Thymus (tissue), 11 donors: ENCODE measurements at regions not wholly inside any gene's neighbourhood (a gene's known extent, or its start where the extent isn't known, plus 50 kb on each side); places are given as distances from the start of the nearest gene placed in this dataset.

Experiments
- DNase-seq, 9 donors: peaks; one replicate each; pipeline ENCODE4 v3.0.0-alpha.2; 2013; ENCODE audit warnings: low spot score in 9 of 9, low read depth in 6 of 9, missing footprints in 1 of 9
- H3K27ac ChIP-seq, 2 donors: one replicate each; pipeline ENCODE4 v1.5.1; 2013; ENCODE audit warnings: control low read depth in 1 of 2, low read depth in 1 of 2, low read length in 1 of 2, mild to moderate bottlenecking in 1 of 2, moderate library complexity in 1 of 2
- H3K27me3 ChIP-seq, 2 donors: one replicate each; pipeline ENCODE4 v1.5.1; 2013; ENCODE audit warnings: low read length in 1 of 2; ENCODE audit not compliant: control insufficient read depth in 2 of 2, insufficient read depth in 1 of 2
- H3K36me3 ChIP-seq, 2 donors: one replicate each; pipeline ENCODE4 v1.5.1; 2013; ENCODE audit warnings: low read length in 1 of 2, mild to moderate bottlenecking in 1 of 2, moderate library complexity in 1 of 2; ENCODE audit not compliant: control insufficient read depth in 2 of 2, insufficient read depth in 2 of 2
- H3K4me1 ChIP-seq, 2 donors: one replicate each; pipeline ENCODE4 v1.5.1; 2013; ENCODE audit warnings: low read length in 2 of 2; ENCODE audit not compliant: control insufficient read depth in 2 of 2, insufficient read depth in 2 of 2
- H3K4me3 ChIP-seq, 2 donors: one replicate each; pipeline ENCODE4 v1.5.1; 2013; ENCODE audit warnings: low read length in 2 of 2, control low read depth in 1 of 2, mild to moderate bottlenecking in 1 of 2
- H3K9me3 ChIP-seq, 2 donors: one replicate each; pipeline ENCODE4 v1.5.1; 2013; ENCODE audit warnings: low read length in 1 of 2, mild to moderate bottlenecking in 1 of 2; ENCODE audit not compliant: control insufficient read depth in 2 of 2, insufficient read depth in 1 of 2
- WGBS: extraction: QIAGEN DNeasy Blood & Tissue Kit; methylation state at CpG from one replicate; pipeline ENCODE4 v1.1.7; 2013; 5-methylcytosine and 5-hydroxymethylcytosine counted together
- donor health status: healthy.

GRCh38 chrX:110852180-110852579, 56.6 kb upstream of the CHRDL1 start:
- peak in 2 of 9 donors; percentile 8 to 12 for DNase-seq
- no peak overlapping the region for H3K27ac ChIP-seq
- WGBS = 80% methylated on average over 4 of the region's 4 CpGs

GRCh38 chrX:110851780-110852179, 56.2 kb upstream of the CHRDL1 start:
- Histone ChIP-seq H3K27ac (no peak overlapping the region), H3K36me3 (no peaks in the 10 kb centered on the region)
- 77% methylated on average over 4 of the region's 4 CpGs for WGBS

More at GRCh38 chrX:110852180-110852579, 56.6 kb upstream of the CHRDL1 start:
- Histone ChIP-seq H3K27me3 (no peaks in the 10 kb centered on the region), H3K4me1 (no peaks in the 10 kb centered on the region), H3K9me3 (no peaks in the 10 kb centered on the region), H3K4me3 (no peak overlapping the region), H3K36me3 (no peaks in the 10 kb centered on the region)

GRCh38 chrX:110847334-110847733, 51.7 kb upstream of the CHRDL1 start:
- Histone ChIP-seq H3K27ac (no peak overlapping the region), H3K9me3 (no peaks in the 10 kb centered on the region), H3K36me3 (no peaks in the 10 kb centered on the region), H3K4me1 (no peaks in the 10 kb centered on the region), H3K4me3 (no peak overlapping the region), H3K27me3 (no peaks in the 10 kb centered on the region)
- DNase-seq = peak; percentile 18 to 79 (median 41)
- WGBS = 11% methylated on average over 5 of the region's 5 CpGs

More at GRCh38 chrX:110851780-110852179, 56.2 kb upstream of the CHRDL1 start:
- no peaks in the 10 kb centered on the region for H3K4me1 ChIP-seq
- no peak overlapping the region for H3K4me3 ChIP-seq
- DNase-seq = no peak
- H3K9me3 ChIP-seq = no peaks in the 10 kb centered on the region
- no peaks in the 10 kb centered on the region for H3K27me3 ChIP-seq

- Histone ChIP-seq H3K4me3 (no peak overlapping the region), H3K36me3 (no peaks in the 10 kb centered on the region), H3K9me3 (no peaks in the 10 kb centered on the region), H3K27ac (no peak overlapping the region), H3K4me1 (no peaks in the 10 kb centered on the region), H3K27me3 (no peaks in the 10 kb centered on the region)
- 89% methylated on average over 1 of the region's 1 CpG for WGBS
- no peak for DNase-seq
These were observed 50.5 kb upstream of the CHRDL1 start for GRCh38 chrX:110846071-110846470.
